GM12873 (cell line): ENCODE measurements at regions not wholly inside any gene's neighbourhood (a gene's known extent, or its start where the extent isn't known, plus 50 kb on each side); places are given as distances from the start of the nearest gene placed in this dataset.

ENCODE experiments used
- TF ChIP-seq, protein P1 (sequence below): IDR thresholded peaks from 2 replicates; pipeline ENCODE4 v1.5.1; 2012; ENCODE audit warnings: low read depth, mild to moderate bottlenecking, moderate library complexity, low read length, control low read depth; ENCODE audit not compliant: insufficient read depth; ENCODE audit errors: missing control alignments

DNA sequence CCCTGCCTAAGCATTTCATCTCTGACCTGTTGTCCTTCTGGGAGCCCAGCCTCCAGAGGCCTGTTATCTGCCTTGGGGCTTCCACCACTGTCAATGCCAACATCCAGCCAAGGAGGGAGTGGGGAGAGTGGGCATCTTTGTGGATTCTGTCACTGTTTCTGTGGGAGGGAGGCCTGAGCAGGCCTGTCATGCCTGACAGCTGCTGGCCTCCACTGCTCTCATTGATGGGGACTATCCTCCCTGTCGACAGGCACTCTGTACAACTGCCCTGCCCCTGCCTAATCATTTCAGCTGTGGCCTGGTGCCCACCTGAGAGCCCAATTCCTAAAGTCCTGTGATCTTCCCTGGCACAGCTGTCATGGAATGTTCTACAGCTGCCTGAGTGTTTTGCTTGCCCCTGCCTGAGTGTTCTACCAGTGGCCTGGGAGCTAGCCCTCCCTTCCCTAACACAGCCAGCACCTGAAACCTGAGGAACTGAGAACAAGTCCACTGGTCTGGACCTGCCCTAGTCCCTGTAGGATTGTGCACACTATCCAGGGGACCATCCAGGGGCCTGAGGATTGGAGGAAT is 145.3 kb downstream of the FAM83B start:
- TF ChIP-seq, protein P1, sequence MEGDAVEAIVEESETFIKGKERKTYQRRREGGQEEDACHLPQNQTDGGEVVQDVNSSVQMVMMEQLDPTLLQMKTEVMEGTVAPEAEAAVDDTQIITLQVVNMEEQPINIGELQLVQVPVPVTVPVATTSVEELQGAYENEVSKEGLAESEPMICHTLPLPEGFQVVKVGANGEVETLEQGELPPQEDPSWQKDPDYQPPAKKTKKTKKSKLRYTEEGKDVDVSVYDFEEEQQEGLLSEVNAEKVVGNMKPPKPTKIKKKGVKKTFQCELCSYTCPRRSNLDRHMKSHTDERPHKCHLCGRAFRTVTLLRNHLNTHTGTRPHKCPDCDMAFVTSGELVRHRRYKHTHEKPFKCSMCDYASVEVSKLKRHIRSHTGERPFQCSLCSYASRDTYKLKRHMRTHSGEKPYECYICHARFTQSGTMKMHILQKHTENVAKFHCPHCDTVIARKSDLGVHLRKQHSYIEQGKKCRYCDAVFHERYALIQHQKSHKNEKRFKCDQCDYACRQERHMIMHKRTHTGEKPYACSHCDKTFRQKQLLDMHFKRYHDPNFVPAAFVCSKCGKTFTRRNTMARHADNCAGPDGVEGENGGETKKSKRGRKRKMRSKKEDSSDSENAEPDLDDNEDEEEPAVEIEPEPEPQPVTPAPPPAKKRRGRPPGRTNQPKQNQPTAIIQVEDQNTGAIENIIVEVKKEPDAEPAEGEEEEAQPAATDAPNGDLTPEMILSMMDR: no peak

DNA sequence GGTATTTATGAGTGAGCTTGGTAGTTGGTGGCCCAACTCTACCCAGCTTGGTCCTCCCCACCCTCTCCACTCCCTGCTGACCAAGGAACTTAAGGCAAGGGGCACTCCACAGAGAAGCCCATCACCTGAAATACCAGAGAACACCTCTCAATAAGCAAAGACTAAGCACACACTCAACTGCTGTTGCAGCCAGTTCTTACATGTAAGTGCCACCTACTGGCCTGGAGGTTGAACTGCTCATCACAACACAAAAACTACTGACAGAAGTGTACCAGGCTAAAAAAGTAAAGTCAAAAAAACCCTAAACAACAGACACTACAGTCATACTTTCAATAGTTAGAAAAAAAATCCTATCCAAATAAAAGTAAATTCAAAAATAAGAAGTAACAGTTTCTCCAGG is 146.2 kb downstream of the FAM83B start:
- TF ChIP-seq, protein P1: peak; percentile 70

DNA sequence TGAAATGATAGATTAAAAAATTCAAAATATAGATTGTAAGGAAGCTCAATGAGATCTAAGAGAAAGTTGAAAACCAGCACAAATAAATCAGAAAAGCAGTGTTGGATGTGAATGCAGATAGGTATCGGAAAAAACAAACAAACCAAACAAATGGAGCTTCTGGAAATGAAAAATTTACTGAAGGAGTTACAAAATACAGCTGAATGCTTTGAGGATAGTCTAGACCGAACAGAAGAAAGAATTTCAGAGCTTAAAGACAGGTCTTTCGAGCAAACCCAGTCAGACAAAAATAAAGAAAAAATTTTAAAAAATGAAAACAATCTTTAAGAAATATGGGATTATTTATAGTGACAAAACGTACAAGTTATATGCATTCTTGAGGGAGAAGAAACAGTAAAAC is 146.7 kb downstream of the FAM83B start:
- TF ChIP-seq, protein P1: no peak

DNA sequence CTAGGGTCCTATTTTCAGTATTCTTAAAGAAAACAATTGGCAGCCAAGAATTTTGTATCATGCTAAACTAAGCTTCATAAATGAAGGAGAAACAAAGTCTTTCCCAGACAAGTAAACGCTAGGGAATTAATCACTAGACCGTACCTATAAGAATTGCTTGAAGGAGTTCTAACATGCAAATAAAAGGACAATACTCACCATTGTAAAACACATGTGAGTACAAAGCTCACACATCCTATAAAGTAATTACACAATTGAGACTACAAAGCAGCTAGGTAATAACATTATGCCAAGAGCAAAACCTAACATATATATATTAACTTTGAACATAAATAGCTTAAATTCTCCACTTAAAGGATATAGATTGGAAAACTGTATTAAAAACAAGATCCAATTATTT is 147.4 kb downstream of the FAM83B start:
- TF ChIP-seq, protein P1: no peak

DNA sequence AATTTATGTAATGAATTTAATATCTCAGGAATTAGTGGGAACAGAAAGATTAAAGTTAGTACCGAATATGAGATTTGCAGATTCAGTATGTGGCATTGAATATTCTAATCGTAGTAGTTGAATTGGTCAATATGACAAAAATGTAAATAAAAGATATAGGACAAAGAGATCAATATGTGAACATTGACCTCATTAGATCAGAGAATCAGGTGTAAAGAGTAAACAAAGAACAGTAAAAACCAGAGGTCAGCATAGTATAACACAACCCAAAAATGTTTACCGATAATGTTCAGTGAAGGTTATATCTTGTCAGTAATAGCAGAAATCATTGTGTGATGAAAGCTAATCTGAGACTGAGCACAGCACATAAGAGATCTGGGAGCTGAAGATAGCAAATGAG is 152.0 kb downstream of the FAM83B start:
- TF ChIP-seq, protein P1: no peak

DNA sequence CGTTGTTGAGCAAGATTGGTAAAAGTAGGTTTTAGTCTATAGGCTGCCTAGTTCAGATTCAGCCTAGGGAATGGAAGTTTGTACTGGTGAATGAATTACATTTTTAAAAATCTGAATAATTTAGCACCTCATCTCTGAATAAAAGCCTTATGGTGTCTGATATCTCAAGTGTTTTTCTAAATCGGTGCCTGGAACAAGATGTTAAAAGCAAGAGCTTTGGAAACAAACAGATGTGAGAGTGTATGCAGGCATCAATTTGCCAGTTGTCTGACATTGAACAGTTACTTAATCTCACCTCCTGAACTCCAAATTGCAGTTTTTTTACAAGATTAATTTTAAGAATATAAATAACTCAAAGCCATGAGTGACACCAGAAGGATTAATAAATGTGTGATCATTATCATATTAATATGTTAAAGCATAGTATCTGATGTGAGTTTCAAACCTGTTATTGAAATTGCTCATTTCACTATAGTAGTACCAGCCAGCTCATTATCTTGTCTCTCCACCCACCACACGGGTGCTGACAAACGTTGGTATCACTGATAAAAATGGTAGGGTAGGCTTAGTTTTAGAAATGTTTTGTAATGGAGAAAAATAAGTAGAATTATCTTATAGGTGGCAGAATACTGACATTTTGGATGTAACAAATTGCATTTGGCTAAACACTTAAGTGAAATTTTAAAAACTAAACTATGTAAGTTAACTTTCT is 157.3 kb downstream of the FAM83B start:
- TF ChIP-seq, protein P1: no peak

DNA sequence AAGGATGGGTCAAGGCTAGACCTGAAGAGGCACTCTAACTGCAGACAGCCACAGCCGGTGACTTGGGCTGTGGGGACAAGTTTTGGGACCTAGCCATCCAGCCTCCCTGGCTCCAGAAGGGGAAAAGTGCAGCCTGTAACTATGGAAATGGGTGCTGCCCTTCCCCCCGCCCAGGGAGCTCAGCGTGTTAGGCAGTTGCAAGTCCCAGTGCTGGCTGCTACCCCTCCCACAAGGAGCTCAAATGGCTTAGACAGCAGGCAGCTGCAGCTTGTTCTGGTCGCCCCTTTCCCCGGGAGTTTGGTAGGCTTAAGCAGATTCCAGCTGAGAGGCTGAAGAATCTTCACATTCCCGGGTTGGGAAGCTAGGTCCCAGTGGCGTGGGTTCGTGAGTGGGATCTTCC is 162.6 kb downstream of the FAM83B start:
- TF ChIP-seq, protein P1: no peak
